HepG2 (cell line): ENCODE measurements at regions not wholly inside any gene's neighbourhood (a gene's known extent, or its start where the extent isn't known, plus 50 kb on each side); places are given as distances from the start of the nearest gene placed in this dataset.
"Not testable (repeated sequence)": the region's sequence is repeated elsewhere in the genome, so short reads cannot be mapped to it uniquely, and the experiment has no call there.

Experiments used
- EED ChIP-seq: sonication (generic); formaldehyde crosslinking; IDR thresholded peaks from 2 replicates; pipeline ENCODE4 v1.5.0; 2020; ENCODE audit warnings: mild to moderate bottlenecking, missing genetic modification reagents
- POLR2A ChIP-seq, 2 experiments: IDR thresholded peaks; 2 replicates each; pipeline ENCODE4 v1.6.1; 2011; ENCODE audit warnings: low read depth in 2 of 2, low read length in 2 of 2, mild to moderate bottlenecking in 1 of 2, moderate library complexity in 1 of 2; ENCODE audit not compliant: insufficient read depth in 1 of 2
- POLR2AphosphoS5 ChIP-seq: IDR thresholded peaks from 2 replicates; pipeline ENCODE4 v1.6.1; 2012; ENCODE audit warnings: low read depth, low read length
- ZFP82 ChIP-seq: sonication (generic); formaldehyde crosslinking; IDR thresholded peaks from 2 replicates; pipeline ENCODE4 v1.5.1; 2020; ENCODE audit warnings: mild to moderate bottlenecking, missing genetic modification reagents, borderline replicate concordance
- TF ChIP-seq, protein P1 (sequence below): sonication (generic); formaldehyde crosslinking; IDR thresholded peaks from 2 replicates; pipeline ENCODE4 v1.5.1; 2020; ENCODE audit warnings: missing genetic modification reagents, mild to moderate bottlenecking, borderline replicate concordance
- TF ChIP-seq, protein P2 (sequence below): IDR thresholded peaks from 2 replicates; pipeline ENCODE4 v1.6.1; 2012; ENCODE audit warnings: inconsistent platforms
- TF ChIP-seq, protein P3 (sequence below): sonication (generic); formaldehyde crosslinking; IDR thresholded peaks from 2 replicates; pipeline ENCODE4 v1.4.0; 2020; ENCODE audit warnings: mild to moderate bottlenecking, missing genetic modification reagents

DNA sequence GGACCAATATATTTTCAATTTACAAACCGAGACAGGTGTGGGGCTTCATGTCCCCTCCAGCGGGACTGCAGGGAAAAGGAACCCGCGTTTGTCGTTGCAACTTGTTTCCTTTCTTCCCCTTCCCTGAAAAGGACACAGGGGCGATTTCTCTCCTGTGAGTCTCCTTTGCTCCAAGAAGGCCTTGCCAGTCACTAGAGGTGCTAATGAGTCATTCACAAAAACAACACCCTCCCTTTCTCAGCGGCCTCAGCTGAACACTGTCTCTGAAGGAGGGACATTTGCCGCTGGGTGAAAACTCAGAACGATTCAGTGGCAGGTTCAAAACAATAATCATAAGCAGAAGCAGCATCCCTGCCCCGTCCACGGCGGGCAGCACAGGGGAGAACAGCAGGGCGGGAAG lies 302.0 kb upstream of the SOX1 start:
- TF ChIP-seq, protein P1, sequence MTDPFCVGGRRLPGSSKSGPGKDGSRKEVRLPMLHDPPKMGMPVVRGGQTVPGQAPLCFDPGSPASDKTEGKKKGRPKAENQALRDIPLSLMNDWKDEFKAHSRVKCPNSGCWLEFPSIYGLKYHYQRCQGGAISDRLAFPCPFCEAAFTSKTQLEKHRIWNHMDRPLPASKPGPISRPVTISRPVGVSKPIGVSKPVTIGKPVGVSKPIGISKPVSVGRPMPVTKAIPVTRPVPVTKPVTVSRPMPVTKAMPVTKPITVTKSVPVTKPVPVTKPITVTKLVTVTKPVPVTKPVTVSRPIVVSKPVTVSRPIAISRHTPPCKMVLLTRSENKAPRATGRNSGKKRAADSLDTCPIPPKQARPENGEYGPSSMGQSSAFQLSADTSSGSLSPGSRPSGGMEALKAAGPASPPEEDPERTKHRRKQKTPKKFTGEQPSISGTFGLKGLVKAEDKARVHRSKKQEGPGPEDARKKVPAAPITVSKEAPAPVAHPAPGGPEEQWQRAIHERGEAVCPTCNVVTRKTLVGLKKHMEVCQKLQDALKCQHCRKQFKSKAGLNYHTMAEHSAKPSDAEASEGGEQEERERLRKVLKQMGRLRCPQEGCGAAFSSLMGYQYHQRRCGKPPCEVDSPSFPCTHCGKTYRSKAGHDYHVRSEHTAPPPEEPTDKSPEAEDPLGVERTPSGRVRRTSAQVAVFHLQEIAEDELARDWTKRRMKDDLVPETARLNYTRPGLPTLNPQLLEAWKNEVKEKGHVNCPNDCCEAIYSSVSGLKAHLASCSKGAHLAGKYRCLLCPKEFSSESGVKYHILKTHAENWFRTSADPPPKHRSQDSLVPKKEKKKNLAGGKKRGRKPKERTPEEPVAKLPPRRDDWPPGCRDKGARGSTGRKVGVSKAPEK (CRISPR knock-in tag) = not testable (repeated sequence)
- TF ChIP-seq, protein P2, sequence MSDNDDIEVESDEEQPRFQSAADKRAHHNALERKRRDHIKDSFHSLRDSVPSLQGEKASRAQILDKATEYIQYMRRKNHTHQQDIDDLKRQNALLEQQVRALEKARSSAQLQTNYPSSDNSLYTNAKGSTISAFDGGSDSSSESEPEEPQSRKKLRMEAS = not testable (repeated sequence)
- TF ChIP-seq POLR2AphosphoS5; EED (CRISPR knock-in tag); POLR2A (IDR thresholded peaks at IDR 0.05; ENCODE audit: insufficient read depth in 1 of 2, low read depth in 2 of 2, low read length in 2 of 2); ZFP82: not testable (repeated sequence)
- TF ChIP-seq, protein P3, sequence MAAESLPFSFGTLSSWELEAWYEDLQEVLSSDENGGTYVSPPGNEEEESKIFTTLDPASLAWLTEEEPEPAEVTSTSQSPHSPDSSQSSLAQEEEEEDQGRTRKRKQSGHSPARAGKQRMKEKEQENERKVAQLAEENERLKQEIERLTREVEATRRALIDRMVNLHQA (CRISPR knock-in tag) = not testable (repeated sequence)
